ENCODE measurements at regions not wholly inside any gene's neighbourhood (a gene's known extent, or its start where the extent isn't known, plus 50 kb on each side); places are given as distances from the start of the nearest gene placed in this dataset.

GRCh38 chr3:135352213-135352612 lies 557.2 kb downstream of the EPHB1 start:
- Histone ChIP-seq H3K36me3 (ENCODE audit: insufficient read depth, low read depth, low read length) (no peaks in the 10 kb centered on the region), H3K9me3 (ENCODE audit: insufficient read depth, low read depth, low read length) (peaks cover 9% of the 10 kb centered on the region; the same call in 1 of the 2 replicates), H3K27ac (ENCODE audit: low read length) (no peak overlapping the region), H3K4me3 (ENCODE audit: low read length) (no peak overlapping the region), H3K27me3 (ENCODE audit: insufficient read depth, low read length) (no peaks in the 10 kb centered on the region), H3K4me1 (ENCODE audit: insufficient read depth, low read length) (peaks cover 6% of the 10 kb centered on the region; the same call in 1 of the 2 replicates), H3K9ac (ENCODE audit: low read depth, low read length) (no peak overlapping the region)

- Histone ChIP-seq H3K36me3 (ENCODE audit: insufficient read depth, low read depth, low read length) (no peaks in the 10 kb centered on the region), H3K27ac (ENCODE audit: low read length) (no peak overlapping the region), H3K9ac (ENCODE audit: low read depth, low read length) (no peak overlapping the region), H3K4me3 (ENCODE audit: low read length) (no peak overlapping the region), H3K4me1 (ENCODE audit: insufficient read depth, low read length) (no peaks in the 10 kb centered on the region; the same call in 1 of the 2 replicates), H3K9me3 (ENCODE audit: insufficient read depth, low read depth, low read length) (no peaks in the 10 kb centered on the region), H3K27me3 (ENCODE audit: insufficient read depth, low read length) (no peaks in the 10 kb centered on the region)
These were observed 567.8 kb downstream of the EPHB1 start for GRCh38 chr3:135362889-135363288.

GRCh38 chr3:135364676-135365075 lies 569.6 kb downstream of the EPHB1 start:
- no peaks in the 10 kb centered on the region for H3K9me3 ChIP-seq (ENCODE audit: insufficient read depth, low read depth, low read length)
- no peak overlapping the region for H3K9ac ChIP-seq (ENCODE audit: low read depth, low read length)
- no peaks in the 10 kb centered on the region for H3K27me3 ChIP-seq (ENCODE audit: insufficient read depth, low read length)
- H3K4me1 ChIP-seq (ENCODE audit: insufficient read depth, low read length): peaks cover 3% of the 10 kb centered on the region; the same call in 1 of the 2 replicates
- H3K36me3 ChIP-seq (ENCODE audit: insufficient read depth, low read depth, low read length): no peaks in the 10 kb centered on the region
- H3K27ac ChIP-seq (ENCODE audit: low read length): no peak overlapping the region
- no peak overlapping the region for H3K4me3 ChIP-seq (ENCODE audit: low read length)

- Histone ChIP-seq H3K36me3 (ENCODE audit: insufficient read depth, low read depth, low read length) (no peaks in the 10 kb centered on the region), H3K27me3 (ENCODE audit: insufficient read depth, low read length) (no peaks in the 10 kb centered on the region), H3K4me1 (ENCODE audit: insufficient read depth, low read length) (peaks cover 3% of the 10 kb centered on the region; the same call in 1 of the 2 replicates), H3K9ac (ENCODE audit: low read depth, low read length) (no peak overlapping the region), H3K9me3 (ENCODE audit: insufficient read depth, low read depth, low read length) (no peaks in the 10 kb centered on the region), H3K27ac (ENCODE audit: low read length) (no peak overlapping the region), H3K4me3 (ENCODE audit: low read length) (no peak overlapping the region)
These were observed 571.8 kb downstream of the EPHB1 start for GRCh38 chr3:135366816-135367215.

GRCh38 chr3:135368316-135368715 lies 573.3 kb downstream of the EPHB1 start:
- 0 out of 2 replicates have a peak overlapping the region, but pooled peaks have one; percentile 21 for H3K9ac ChIP-seq (ENCODE audit: low read depth, low read length)
- H3K4me1 ChIP-seq (ENCODE audit: insufficient read depth, low read length): peaks cover 3% of the 10 kb centered on the region; the same call in 1 of the 2 replicates
- no peaks in the 10 kb centered on the region for H3K36me3 ChIP-seq (ENCODE audit: insufficient read depth, low read depth, low read length)
- no peak overlapping the region for H3K27ac ChIP-seq (ENCODE audit: low read length)
- no peak overlapping the region for H3K4me3 ChIP-seq (ENCODE audit: low read length)
- H3K9me3 ChIP-seq (ENCODE audit: insufficient read depth, low read depth, low read length): no peaks in the 10 kb centered on the region
- no peaks in the 10 kb centered on the region for H3K27me3 ChIP-seq (ENCODE audit: insufficient read depth, low read length)

GRCh38 chr3:135368781-135369180 lies 573.7 kb downstream of the EPHB1 start:
- no peak overlapping the region for H3K27ac ChIP-seq (ENCODE audit: low read length)
- no peaks in the 10 kb centered on the region for H3K27me3 ChIP-seq (ENCODE audit: insufficient read depth, low read length)

GRCh38 chr3:135374571-135374970 lies 579.5 kb downstream of the EPHB1 start:
- no peak overlapping the region for H3K27ac ChIP-seq (ENCODE audit: low read length)
- H3K9ac ChIP-seq (ENCODE audit: low read depth, low read length): no peak overlapping the region
- H3K4me3 ChIP-seq (ENCODE audit: low read length): no peak overlapping the region
- H3K27me3 ChIP-seq (ENCODE audit: insufficient read depth, low read length): no peaks in the 10 kb centered on the region
- H3K9me3 ChIP-seq (ENCODE audit: insufficient read depth, low read depth, low read length): no peaks in the 10 kb centered on the region
- no peaks in the 10 kb centered on the region for H3K36me3 ChIP-seq (ENCODE audit: insufficient read depth, low read depth, low read length)
- H3K4me1 ChIP-seq (ENCODE audit: insufficient read depth, low read length): no peaks in the 10 kb centered on the region

More at GRCh38 chr3:135368781-135369180, 573.7 kb downstream of the EPHB1 start:
- no peaks in the 10 kb centered on the region for H3K9me3 ChIP-seq (ENCODE audit: insufficient read depth, low read depth, low read length)
- 0 out of 2 replicates have a peak overlapping the region, but pooled peaks have one; percentile 21 for H3K9ac ChIP-seq (ENCODE audit: low read depth, low read length)
- H3K4me3 ChIP-seq (ENCODE audit: low read length): no peak overlapping the region
- H3K36me3 ChIP-seq (ENCODE audit: insufficient read depth, low read depth, low read length): no peaks in the 10 kb centered on the region
- H3K4me1 ChIP-seq (ENCODE audit: insufficient read depth, low read length): peaks cover 3% of the 10 kb centered on the region; the same call in 1 of the 2 replicates

- Histone ChIP-seq H3K9me3 (ENCODE audit: insufficient read depth, low read depth, low read length) (no peaks in the 10 kb centered on the region), H3K27ac (ENCODE audit: low read length) (no peak overlapping the region), H3K4me1 (ENCODE audit: insufficient read depth, low read length) (no peaks in the 10 kb centered on the region), H3K27me3 (ENCODE audit: insufficient read depth, low read length) (no peaks in the 10 kb centered on the region), H3K9ac (ENCODE audit: low read depth, low read length) (no peak overlapping the region), H3K4me3 (ENCODE audit: low read length) (no peak overlapping the region), H3K36me3 (ENCODE audit: insufficient read depth, low read depth, low read length) (no peaks in the 10 kb centered on the region)
These were observed 583.3 kb upstream of the PPP2R3A start for GRCh38 chr3:135382188-135382587.

- H3K4me3 ChIP-seq (ENCODE audit: low read length): no peak overlapping the region
- no peaks in the 10 kb centered on the region for H3K4me1 ChIP-seq (ENCODE audit: insufficient read depth, low read length)
- H3K9ac ChIP-seq (ENCODE audit: low read depth, low read length): no peak overlapping the region
These were observed 582.9 kb upstream of the PPP2R3A start for GRCh38 chr3:135382621-135383020.

GRCh38 chr3:135383301-135383700 lies 582.2 kb upstream of the PPP2R3A start:
- Histone ChIP-seq H3K4me3 (ENCODE audit: low read length) (no peak overlapping the region), H3K9ac (ENCODE audit: low read depth, low read length) (no peak overlapping the region), H3K4me1 (ENCODE audit: insufficient read depth, low read length) (no peaks in the 10 kb centered on the region), H3K9me3 (ENCODE audit: insufficient read depth, low read depth, low read length) (no peaks in the 10 kb centered on the region), H3K36me3 (ENCODE audit: insufficient read depth, low read depth, low read length) (no peaks in the 10 kb centered on the region), H3K27me3 (ENCODE audit: insufficient read depth, low read length) (no peaks in the 10 kb centered on the region), H3K27ac (ENCODE audit: low read length) (no peak overlapping the region)

More at GRCh38 chr3:135382621-135383020, 582.9 kb upstream of the PPP2R3A start:
- Histone ChIP-seq H3K36me3 (ENCODE audit: insufficient read depth, low read depth, low read length) (no peaks in the 10 kb centered on the region), H3K27ac (ENCODE audit: low read length) (no peak overlapping the region), H3K27me3 (ENCODE audit: insufficient read depth, low read length) (no peaks in the 10 kb centered on the region), H3K9me3 (ENCODE audit: insufficient read depth, low read depth, low read length) (no peaks in the 10 kb centered on the region)

GRCh38 chr3:135392151-135392550 lies 573.4 kb upstream of the PPP2R3A start:
- Histone ChIP-seq H3K36me3 (ENCODE audit: insufficient read depth, low read depth, low read length) (no peaks in the 10 kb centered on the region), H3K4me3 (ENCODE audit: low read length) (no peak overlapping the region), H3K9me3 (ENCODE audit: insufficient read depth, low read depth, low read length) (no peaks in the 10 kb centered on the region; the same call in 1 of the 2 replicates), H3K4me1 (ENCODE audit: insufficient read depth, low read length) (no peaks in the 10 kb centered on the region), H3K27ac (ENCODE audit: low read length) (no peak overlapping the region), H3K9ac (ENCODE audit: low read depth, low read length) (no peak overlapping the region), H3K27me3 (ENCODE audit: insufficient read depth, low read length) (no peaks in the 10 kb centered on the region)

GRCh38 chr3:135393159-135393558 lies 572.4 kb upstream of the PPP2R3A start:
- Histone ChIP-seq H3K36me3 (ENCODE audit: insufficient read depth, low read depth, low read length) (no peaks in the 10 kb centered on the region), H3K9me3 (ENCODE audit: insufficient read depth, low read depth, low read length) (no peaks in the 10 kb centered on the region; the same call in 1 of the 2 replicates), H3K4me1 (ENCODE audit: insufficient read depth, low read length) (no peaks in the 10 kb centered on the region), H3K4me3 (ENCODE audit: low read length) (no peak overlapping the region), H3K27ac (ENCODE audit: low read length) (no peak overlapping the region), H3K27me3 (ENCODE audit: insufficient read depth, low read length) (no peaks in the 10 kb centered on the region), H3K9ac (ENCODE audit: low read depth, low read length) (no peak overlapping the region)

Data from iPS-20b (cell line).